H1 (cell line): ENCODE measurements at regions not wholly inside any gene's neighbourhood (a gene's known extent, or its start where the extent isn't known, plus 50 kb on each side); places are given as distances from the start of the nearest gene placed in this dataset.

ENCODE experiments used
- CTCF ChIA-PET: fragments of 300-600 bp; sonication (Branson Sonifier 250); formaldehyde crosslinking; loops from one replicate; lab custom pipeline; 2021; ENCODE audit not compliant: partially characterized antibody; lab: Charles Lee
- POLR2A ChIA-PET: fragments of 300-600 bp; sonication (Branson Sonifier 250); formaldehyde crosslinking; loops from one replicate; lab custom pipeline; 2021; ENCODE audit warnings: inconsistent platforms; ENCODE audit not compliant: partially characterized antibody; lab: Charles Lee
- DNase-seq, 2 experiments: peaks; one replicate each; pipeline versions ENCODE4 v3.0.0 to v3.0.0-alpha.2; 2010 to 2022; ENCODE audit warnings: low spot score in 2 of 2, low read depth in 1 of 2, mixed read lengths in 1 of 2
- FAIRE-seq: peaks from 2 replicates; lab custom pipeline; 2011; peaks lifted over from hg19 to GRCh38; lab: Jason Lieb, UNC
- H2AFZ ChIP-seq: 2 replicates; pipeline ENCODE4 v1.8.1; 2012; ENCODE audit warnings: low read length, inconsistent platforms
- H2AK5ac ChIP-seq: 2 replicates; pipeline ENCODE4 v1.6.1; 2013; ENCODE audit warnings: low read depth, low read length
- H2BK120ac ChIP-seq: replicated peaks from 2 replicates; pipeline ENCODE3; 2013; ENCODE audit warnings: low read depth, low read length, inconsistent platforms
- H2BK12ac ChIP-seq: 2 replicates; pipeline ENCODE4 v1.6.1; 2013; ENCODE audit warnings: low read depth, low read length
- H2BK15ac ChIP-seq: 2 replicates; pipeline ENCODE4 v1.6.1; 2013; ENCODE audit warnings: low read length
- H2BK20ac ChIP-seq: 2 replicates; pipeline ENCODE4 v1.6.1; 2013; ENCODE audit warnings: low read length
- H2BK5ac ChIP-seq: 2 replicates; pipeline ENCODE4 v1.6.1; 2013; ENCODE audit warnings: low read depth, low read length
- H3K14ac ChIP-seq: 2 replicates; pipeline ENCODE4 v1.6.1; 2013; ENCODE audit warnings: inconsistent platforms; ENCODE audit not compliant: insufficient read length
- H3K18ac ChIP-seq: 2 replicates; pipeline ENCODE4 v1.6.1; 2013; ENCODE audit warnings: low read length; ENCODE audit errors: extremely low read depth
- H3K23ac ChIP-seq: 2 replicates; pipeline ENCODE4 v1.6.1; 2013; ENCODE audit warnings: inconsistent platforms; ENCODE audit not compliant: insufficient read length
- H3K23me2 ChIP-seq: 2 replicates; pipeline ENCODE4 v1.6.1; 2013; ENCODE audit warnings: low read depth, low read length
- H3K27ac ChIP-seq: 2 replicates; pipeline ENCODE4 v1.6.1; 2011; ENCODE audit warnings: low read depth, low read length, inconsistent platforms
- H3K27me3 ChIP-seq, 4 experiments: replicated peaks in 1 of 4; 1 replicate in 1 of 4; 2 replicates in 3 of 4; pipeline versions ENCODE4 v1.6.1 to v1.8.1; 2011 to 2013; ENCODE audit warnings: low read length in 3 of 4, mild to moderate bottlenecking in 3 of 4, inconsistent platforms in 2 of 4, mixed read lengths in 2 of 4, moderate library complexity in 1 of 4; ENCODE audit not compliant: control insufficient read depth in 3 of 4, insufficient read depth in 3 of 4; ENCODE audit errors: extremely low read depth in 1 of 4
- H3K36me3 ChIP-seq, 4 experiments: 2 replicates each; pipeline versions ENCODE4 v1.6.1 to v1.8.1; 2011 to 2013; ENCODE audit warnings: mild to moderate bottlenecking in 4 of 4, low read length in 3 of 4, moderate library complexity in 2 of 4, control low read depth in 1 of 4, inconsistent platforms in 1 of 4; ENCODE audit not compliant: insufficient read depth in 4 of 4, control insufficient read depth in 2 of 4
- H3K4ac ChIP-seq: replicated peaks from 2 replicates; pipeline ENCODE3; 2013; ENCODE audit warnings: low read length, low read depth, mixed read lengths, inconsistent platforms; ENCODE audit not compliant: insufficient read length
- H3K4me1 ChIP-seq, 4 experiments: replicated peaks in 1 of 4; 1 replicate in 1 of 4; 2 replicates in 3 of 4; pipeline versions ENCODE4 v1.6.1 to v1.8.1; 2011 to 2013; ENCODE audit warnings: low read length in 3 of 4, inconsistent platforms in 2 of 4, mixed read lengths in 1 of 4; ENCODE audit not compliant: insufficient read depth in 4 of 4, control insufficient read depth in 3 of 4
- H3K4me2 ChIP-seq, 2 experiments: 2 replicates each; pipeline versions ENCODE4 v1.6.1 to v1.8.1; 2011 to 2013; ENCODE audit warnings: low read depth in 2 of 2, low read length in 2 of 2, control low read depth in 1 of 2, inconsistent platforms in 1 of 2, mild to moderate bottlenecking in 1 of 2; ENCODE audit not compliant: insufficient read depth in 1 of 2
- H3K4me3 ChIP-seq, 4 experiments: fragments of 200-600, 300-600 bp in 1 of 4; sonication (generic), shearing (Covaris generic), sonication (Bioruptor Twin) in 1 of 4; 2 replicates each; pipeline versions ENCODE4 v1.5.1 to v1.8.1; 2011 to 2016; ENCODE audit warnings: low read length in 4 of 4, low read depth in 3 of 4, control low read depth in 2 of 4, inconsistent platforms in 2 of 4, mild to moderate bottlenecking in 2 of 4, mixed read lengths in 1 of 4, moderate library complexity in 1 of 4; ENCODE audit not compliant: insufficient read depth in 2 of 4; ENCODE audit errors: extremely low read depth in 1 of 4
- H3K56ac ChIP-seq: replicated peaks from 2 replicates; pipeline ENCODE3; 2013; ENCODE audit warnings: low read depth, mild to moderate bottlenecking, mixed read lengths, low read length, inconsistent platforms; ENCODE audit not compliant: insufficient read length
- H3K79me1 ChIP-seq: 2 replicates; pipeline ENCODE4 v1.6.1; 2013; ENCODE audit warnings: low read depth, low read length, control low read depth
- H3K79me2 ChIP-seq, 2 experiments: 2 replicates each; pipeline versions ENCODE4 v1.6.1 to v1.8.1; 2012 to 2013; ENCODE audit warnings: low read length in 2 of 2, mild to moderate bottlenecking in 2 of 2, inconsistent platforms in 1 of 2; ENCODE audit not compliant: insufficient read depth in 2 of 2, control insufficient read depth in 1 of 2
- H3K9ac ChIP-seq, 4 experiments: replicated peaks in 1 of 4; 1 replicate in 1 of 4; 2 replicates in 3 of 4; pipeline versions ENCODE4 v1.6.1 to v1.8.1; 2011 to 2013; ENCODE audit warnings: low read depth in 3 of 4, low read length in 3 of 4, control low read depth in 2 of 4, mild to moderate bottlenecking in 2 of 4, moderate library complexity in 2 of 4, inconsistent platforms in 1 of 4; ENCODE audit errors: extremely low read depth in 1 of 4
- H3K9me3 ChIP-seq, 2 experiments: 2 replicates each; pipeline versions ENCODE4 v1.6.1 to v1.8.1; 2012 to 2013; ENCODE audit warnings: mild to moderate bottlenecking in 2 of 2, moderate library complexity in 2 of 2, control low read depth in 1 of 2, inconsistent platforms in 1 of 2, low read depth in 1 of 2, low read length in 1 of 2, mixed read lengths in 1 of 2; ENCODE audit not compliant: insufficient read depth in 2 of 2
- H4K20me1 ChIP-seq, 2 experiments: replicated peaks in 1 of 2; 2 replicates each; pipeline versions ENCODE3 to v1.8.1; 2011 to 2013; ENCODE audit warnings: inconsistent platforms in 2 of 2, low read length in 2 of 2, mild to moderate bottlenecking in 1 of 2; ENCODE audit not compliant: insufficient read depth in 2 of 2, control insufficient read depth in 1 of 2
- H4K5ac ChIP-seq: 2 replicates; pipeline ENCODE4 v1.6.1; 2013; ENCODE audit warnings: low read length, low read depth, mixed read lengths, inconsistent platforms; ENCODE audit not compliant: insufficient read length
- H4K8ac ChIP-seq: 2 replicates; pipeline ENCODE4 v1.8.0; 2013; ENCODE audit warnings: mild to moderate bottlenecking, moderate library complexity, low read length, inconsistent platforms; ENCODE audit not compliant: insufficient read depth; ENCODE audit errors: extremely low read depth
- H4K91ac ChIP-seq: replicated peaks from 2 replicates; pipeline ENCODE3; 2013; ENCODE audit warnings: low read length, mixed read lengths, inconsistent platforms; ENCODE audit not compliant: insufficient read length
- BACH1 ChIP-seq: IDR thresholded peaks from 2 replicates; pipeline ENCODE4 v1.6.1; 2012; ENCODE audit warnings: low read length, improper control_type of control experiment
- HDAC6 ChIP-seq: IDR thresholded peaks from one replicate; pipeline ENCODE4 v1.7.1; 2012; ENCODE audit warnings: low read depth, mild to moderate bottlenecking, inconsistent platforms, low read length, moderate library complexity
- KDM4A ChIP-seq: IDR thresholded peaks from one replicate; pipeline ENCODE4 v1.7.1; 2012; ENCODE audit warnings: low read depth, mild to moderate bottlenecking, moderate library complexity, low read length, inconsistent platforms; ENCODE audit not compliant: severe bottlenecking
- SAP30 ChIP-seq: fragments of 300-600 bp; sonication (generic); IDR thresholded peaks from 2 replicates; pipeline ENCODE4 v1.7.1; 2012; ENCODE audit warnings: low read length, moderate library complexity, mild to moderate bottlenecking, inconsistent platforms; ENCODE audit not compliant: insufficient read depth, insufficient replicate concordance
- WGBS, 2 experiments: shearing (Covaris generic) in 1 of 2; methylation state at CpG; one replicate each; pipeline versions ENCODE4 v1.1.6 to v1.1.7; 2013 to 2015; ENCODE audit warnings: low lambda C conversion rate in 2 of 2, mixed read lengths in 2 of 2, inconsistent platforms in 1 of 2, low coverage in 1 of 2, missing lambda C conversion rate in 1 of 2; ENCODE audit not compliant: insufficient replicate concordance in 2 of 2, insufficient coverage in 1 of 2, insufficient read length in 1 of 2; ENCODE audit errors: extremely low coverage in 1 of 2, missing lambda C conversion rate in 1 of 2; 5-methylcytosine and 5-hydroxymethylcytosine counted together

GRCh38 chr15:37223089-37223488 lies 122.7 kb upstream of the MEIS2 start:
- DNase-seq (no peak), FAIRE-seq (no peak)
- ChIA-PET CTCF (no interaction called here), POLR2A (no interaction called here)
- no peak overlapping the region for H2BK5ac ChIP-seq
- no peaks in the 10 kb centered on the region for H3K4me1 ChIP-seq
- no peaks in the 10 kb centered on the region for H3K23me2 ChIP-seq
- no peak overlapping the region for H3K56ac ChIP-seq
- no peaks in the 10 kb centered on the region for H3K36me3 ChIP-seq
- no peaks in the 10 kb centered on the region for H3K9me3 ChIP-seq
- H2BK120ac ChIP-seq: no peak overlapping the region
- H3K23ac ChIP-seq: no peak overlapping the region
- H3K27ac ChIP-seq: no peak overlapping the region
- H4K8ac ChIP-seq: no peak overlapping the region
- no peak overlapping the region for H3K4ac ChIP-seq
- no peak overlapping the region for H2BK15ac ChIP-seq
- H2AFZ ChIP-seq: no peak overlapping the region
- H2BK12ac ChIP-seq: no peak overlapping the region
- H4K5ac ChIP-seq: no peak overlapping the region
- H3K18ac ChIP-seq: no peak overlapping the region
- no peak overlapping the region for H3K14ac ChIP-seq
- no peaks in the 10 kb centered on the region for H4K20me1 ChIP-seq
- H4K91ac ChIP-seq: no peak overlapping the region
- no peaks in the 10 kb centered on the region for H3K27me3 ChIP-seq
- H2AK5ac ChIP-seq: no peak overlapping the region
- no peak overlapping the region for H3K4me3 ChIP-seq
- H3K79me1 ChIP-seq: no peaks in the 10 kb centered on the region
- no peak overlapping the region for H2BK20ac ChIP-seq
- H3K4me2 ChIP-seq: no peak overlapping the region
- 95% methylated on average over 1 of the region's 1 CpG; no CpG with 5 or more reads in 1 of the 2 experiments for WGBS, 2 experiments
- H3K79me2 ChIP-seq: no peaks in the 10 kb centered on the region
- no peak overlapping the region for H3K9ac ChIP-seq
- TF ChIP-seq HDAC6: no peak
- no peak for TF ChIP-seq BACH1
- TF ChIP-seq KDM4A: no peak
- no peak for TF ChIP-seq SAP30
